ENCODE measurements at regions not wholly inside any gene's neighbourhood (a gene's known extent, or its start where the extent isn't known, plus 50 kb on each side); places are given as distances from the start of the nearest gene placed in this dataset.

GRCh38 chr4:154927126-154927680, 146.1 kb downstream of the RBM46 start:
- Histone ChIP-seq H3K27ac (ENCODE audit: low read depth, low read length) (no peak overlapping the region), H3K27me3 (ENCODE audit: control insufficient read depth, insufficient read depth, low read length) (no peaks in the 10 kb centered on the region), H3K9me3 (ENCODE audit: control insufficient read depth, insufficient read depth, low read length) (no peaks in the 10 kb centered on the region), H3K4me3 (ENCODE audit: low read depth, low read length) (no peak overlapping the region)
- POLR2A ChIA-PET: no interaction called here
- no peak for TF ChIP-seq CTCF (IDR thresholded peaks at IDR 0.05; ENCODE audit: low read depth, low read length)
- CTCF ChIA-PET: interaction anchor here (1.7 to 5.7 kb wide), 3 partner anchors 72 to 240 kb away, joined by 5 to 83 read pairs (median 6); no protein-coding TSS in a partner anchor
- DNase-seq (ENCODE audit: low read depth, low spot score): no peak

GRCh38 chr4:154928640-154929257, 147.7 kb downstream of the RBM46 start:
- TF ChIP-seq CTCF (IDR thresholded peaks at IDR 0.05; ENCODE audit: low read depth, low read length): peak; percentile 55
- no peak overlapping the region for H3K4me3 ChIP-seq (ENCODE audit: low read depth, low read length)
- ChIA-PET POLR2A (no interaction called here), CTCF (interaction anchor here (0.5 to 5.7 kb wide), 9 partner anchors 10 to 518 kb away, joined by 3 to 83 read pairs (median 4); no protein-coding TSS in a partner anchor)
- peak; percentile 13 for DNase-seq (ENCODE audit: low read depth, low spot score)
- H3K9me3 ChIP-seq (ENCODE audit: control insufficient read depth, insufficient read depth, low read length): no peaks in the 10 kb centered on the region
- H3K27me3 ChIP-seq (ENCODE audit: control insufficient read depth, insufficient read depth, low read length): no peaks in the 10 kb centered on the region
- H3K27ac ChIP-seq (ENCODE audit: low read depth, low read length): no peak overlapping the region

- ChIA-PET CTCF (no interaction called here), POLR2A (no interaction called here)
- peaks cover 5% of the 10 kb centered on the region for H3K9me3 ChIP-seq (ENCODE audit: control insufficient read depth, insufficient read depth, low read length)
- DNase-seq (ENCODE audit: low read depth, low spot score): no peak
- no peak overlapping the region for H3K4me3 ChIP-seq (ENCODE audit: low read depth, low read length)
- no peak for TF ChIP-seq CTCF (IDR thresholded peaks at IDR 0.05; ENCODE audit: low read depth, low read length)
- no peaks in the 10 kb centered on the region for H3K27me3 ChIP-seq (ENCODE audit: control insufficient read depth, insufficient read depth, low read length)
- H3K27ac ChIP-seq (ENCODE audit: low read depth, low read length): no peak overlapping the region
Measured at GRCh38 chr4:154936873-154937272, 155.8 kb downstream of the RBM46 start.

- Histone ChIP-seq H3K27ac (ENCODE audit: low read depth, low read length) (no peak overlapping the region), H3K27me3 (ENCODE audit: control insufficient read depth, insufficient read depth, low read length) (no peaks in the 10 kb centered on the region), H3K9me3 (ENCODE audit: control insufficient read depth, insufficient read depth, low read length) (peaks cover 5% of the 10 kb centered on the region), H3K4me3 (ENCODE audit: low read depth, low read length) (no peak overlapping the region)
- CTCF ChIA-PET: interaction anchor here (1.1 to 1.6 kb wide), 2 partner anchors 11 to 42 kb away, joined by 3 to 4 read pairs; no protein-coding TSS in a partner anchor
- POLR2A ChIA-PET: no interaction called here
- DNase-seq (ENCODE audit: low read depth, low spot score): no peak
- TF ChIP-seq CTCF (IDR thresholded peaks at IDR 0.05; ENCODE audit: low read depth, low read length): no peak
Measured at GRCh38 chr4:154939851-154940250, 158.8 kb downstream of the RBM46 start.

GRCh38 chr4:154942176-154942575, 161.1 kb downstream of the RBM46 start:
- ChIA-PET POLR2A (no interaction called here), CTCF (no interaction called here)

More at GRCh38 chr4:154942176-154942575, 161.1 kb downstream of the RBM46 start:
- no peak for DNase-seq (ENCODE audit: low read depth, low spot score)
- no peak overlapping the region for H3K4me3 ChIP-seq (ENCODE audit: low read depth, low read length)
- TF ChIP-seq CTCF (IDR thresholded peaks at IDR 0.05; ENCODE audit: low read depth, low read length): no peak
- H3K27me3 ChIP-seq (ENCODE audit: control insufficient read depth, insufficient read depth, low read length): no peaks in the 10 kb centered on the region
- H3K27ac ChIP-seq (ENCODE audit: low read depth, low read length): no peak overlapping the region
- H3K9me3 ChIP-seq (ENCODE audit: control insufficient read depth, insufficient read depth, low read length): no peaks in the 10 kb centered on the region

Measured in AG04450 (cell line).